ENCODE measurements at regions not wholly inside any gene's neighbourhood (a gene's known extent, or its start where the extent isn't known, plus 50 kb on each side); places are given as distances from the start of the nearest gene placed in this dataset.

DNA sequence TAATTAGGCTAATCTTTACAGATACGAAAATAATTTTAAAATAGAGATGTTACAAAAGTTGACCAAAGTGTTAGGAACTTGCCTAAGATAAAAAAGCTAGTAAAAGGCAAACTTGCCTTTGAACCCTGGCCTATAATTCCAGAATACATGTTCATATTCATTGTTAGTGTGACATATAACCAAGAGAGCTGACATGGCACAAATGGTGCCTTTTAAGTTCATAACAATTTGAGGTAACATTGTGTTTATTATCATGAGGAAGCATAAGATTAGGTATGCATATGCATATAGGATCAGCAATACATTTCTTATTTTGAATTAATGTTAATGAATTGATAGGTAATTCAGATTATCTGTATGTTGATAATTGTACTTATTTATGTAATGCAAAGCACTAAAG, 1537.9 kb upstream of the PRR20A start:
- Mint-ChIP-seq H3K36me3 (ENCODE audit: low read depth, unreplicated experiment) (no peaks in the 10 kb centered on the region), H3K4me3 (ENCODE audit: unreplicated experiment) (no peak overlapping the region), H3K9me3 (ENCODE audit: unreplicated experiment) (no peaks in the 10 kb centered on the region), H3K27ac (ENCODE audit: unreplicated experiment) (no peak overlapping the region), H3K27me3 (ENCODE audit: unreplicated experiment) (no peaks in the 10 kb centered on the region), H3K4me1 (ENCODE audit: unreplicated experiment) (no peaks in the 10 kb centered on the region)
- DNase-seq (ENCODE audit: low spot score): no peak
- TF ChIP-seq, protein P1, sequence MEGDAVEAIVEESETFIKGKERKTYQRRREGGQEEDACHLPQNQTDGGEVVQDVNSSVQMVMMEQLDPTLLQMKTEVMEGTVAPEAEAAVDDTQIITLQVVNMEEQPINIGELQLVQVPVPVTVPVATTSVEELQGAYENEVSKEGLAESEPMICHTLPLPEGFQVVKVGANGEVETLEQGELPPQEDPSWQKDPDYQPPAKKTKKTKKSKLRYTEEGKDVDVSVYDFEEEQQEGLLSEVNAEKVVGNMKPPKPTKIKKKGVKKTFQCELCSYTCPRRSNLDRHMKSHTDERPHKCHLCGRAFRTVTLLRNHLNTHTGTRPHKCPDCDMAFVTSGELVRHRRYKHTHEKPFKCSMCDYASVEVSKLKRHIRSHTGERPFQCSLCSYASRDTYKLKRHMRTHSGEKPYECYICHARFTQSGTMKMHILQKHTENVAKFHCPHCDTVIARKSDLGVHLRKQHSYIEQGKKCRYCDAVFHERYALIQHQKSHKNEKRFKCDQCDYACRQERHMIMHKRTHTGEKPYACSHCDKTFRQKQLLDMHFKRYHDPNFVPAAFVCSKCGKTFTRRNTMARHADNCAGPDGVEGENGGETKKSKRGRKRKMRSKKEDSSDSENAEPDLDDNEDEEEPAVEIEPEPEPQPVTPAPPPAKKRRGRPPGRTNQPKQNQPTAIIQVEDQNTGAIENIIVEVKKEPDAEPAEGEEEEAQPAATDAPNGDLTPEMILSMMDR (IDR thresholded peaks at IDR 0.05; ENCODE audit: unreplicated experiment): no peak

DNA sequence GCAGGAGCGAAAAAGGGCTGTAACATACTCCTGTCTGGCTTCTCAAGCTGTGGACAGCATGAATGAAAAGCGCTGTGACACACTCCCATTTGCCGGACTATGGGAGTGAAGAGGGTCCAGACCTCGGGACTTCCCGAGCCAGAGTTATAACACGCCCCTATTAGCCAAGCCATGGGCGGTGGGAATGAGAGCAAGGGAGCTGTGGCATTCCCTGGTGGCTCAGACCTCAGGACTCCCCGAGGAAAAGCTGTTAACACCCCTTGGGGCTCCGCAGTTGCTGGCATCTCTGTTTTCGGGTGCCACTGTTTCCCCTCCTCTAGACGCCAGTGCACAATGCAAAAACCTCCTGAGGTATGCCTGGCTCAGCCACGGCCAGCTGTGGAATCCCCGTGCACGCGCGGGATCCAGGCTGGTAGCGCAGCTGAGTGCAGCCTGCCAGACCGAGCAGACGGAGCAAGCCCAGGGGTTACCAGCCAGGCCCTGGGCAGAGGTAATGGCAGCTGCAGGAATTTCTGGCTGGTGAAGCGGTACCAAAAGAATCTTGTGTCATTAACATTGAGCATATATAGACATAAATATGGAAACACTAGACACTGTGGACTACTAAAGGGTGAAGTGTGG, 1534.6 kb upstream of the PRR20A start:
- H3K4me3 Mint-ChIP-seq (ENCODE audit: unreplicated experiment): no peak overlapping the region
- TF ChIP-seq, protein P1 (IDR thresholded peaks at IDR 0.05; ENCODE audit: unreplicated experiment): no peak
- no peaks in the 10 kb centered on the region for H3K27me3 Mint-ChIP-seq (ENCODE audit: unreplicated experiment)
- no peak for DNase-seq (ENCODE audit: low spot score)
- H3K36me3 Mint-ChIP-seq (ENCODE audit: low read depth, unreplicated experiment): no peaks in the 10 kb centered on the region
- H3K9me3 Mint-ChIP-seq (ENCODE audit: unreplicated experiment): no peaks in the 10 kb centered on the region
- no peaks in the 10 kb centered on the region for H3K4me1 Mint-ChIP-seq (ENCODE audit: unreplicated experiment)
- no peak overlapping the region for H3K27ac Mint-ChIP-seq (ENCODE audit: unreplicated experiment)

DNA sequence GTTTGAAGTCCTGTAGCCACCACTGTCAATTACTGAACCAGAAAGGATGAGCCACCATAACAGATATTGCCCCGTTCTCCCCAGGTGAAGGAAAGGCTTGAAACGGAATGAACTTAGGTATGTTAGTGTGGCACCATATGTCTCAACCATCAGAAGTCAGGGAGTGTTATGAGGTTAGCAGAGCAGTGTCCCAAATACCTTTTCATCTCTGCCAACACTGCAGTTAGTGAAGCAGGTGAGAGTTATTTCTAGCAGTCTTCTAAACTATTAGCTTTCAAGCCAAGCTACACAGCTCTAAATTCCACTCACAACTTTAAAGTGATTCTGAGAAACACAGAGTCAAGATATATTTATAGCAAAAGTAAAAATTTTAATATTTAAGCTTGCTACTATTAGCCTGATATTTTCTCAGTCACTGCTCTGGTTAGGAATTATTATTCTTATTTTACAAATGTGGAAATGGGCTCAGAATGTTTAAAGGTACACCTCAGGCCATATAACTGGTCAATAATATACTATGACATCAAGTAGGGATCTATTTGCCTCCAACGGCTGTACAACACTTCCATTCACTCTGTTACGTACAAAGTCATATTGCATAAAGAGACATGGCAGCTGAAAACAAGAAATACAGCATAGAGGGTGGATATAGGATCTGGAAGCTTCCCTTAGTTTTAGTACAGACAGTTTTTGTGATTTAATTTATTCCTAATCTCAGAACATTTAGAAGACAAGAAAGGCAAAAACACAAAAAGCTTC, 1527.1 kb upstream of the PRR20A start:
- TF ChIP-seq, protein P1 (IDR thresholded peaks at IDR 0.05; ENCODE audit: unreplicated experiment): no peak
- Mint-ChIP-seq H3K9me3 (ENCODE audit: unreplicated experiment) (no peaks in the 10 kb centered on the region), H3K36me3 (ENCODE audit: low read depth, unreplicated experiment) (no peaks in the 10 kb centered on the region), H3K4me1 (ENCODE audit: unreplicated experiment) (no peaks in the 10 kb centered on the region), H3K27me3 (ENCODE audit: unreplicated experiment) (no peaks in the 10 kb centered on the region), H3K27ac (ENCODE audit: unreplicated experiment) (no peak overlapping the region), H3K4me3 (ENCODE audit: unreplicated experiment) (no peak overlapping the region)
- DNase-seq (ENCODE audit: low spot score): no peak

DNA sequence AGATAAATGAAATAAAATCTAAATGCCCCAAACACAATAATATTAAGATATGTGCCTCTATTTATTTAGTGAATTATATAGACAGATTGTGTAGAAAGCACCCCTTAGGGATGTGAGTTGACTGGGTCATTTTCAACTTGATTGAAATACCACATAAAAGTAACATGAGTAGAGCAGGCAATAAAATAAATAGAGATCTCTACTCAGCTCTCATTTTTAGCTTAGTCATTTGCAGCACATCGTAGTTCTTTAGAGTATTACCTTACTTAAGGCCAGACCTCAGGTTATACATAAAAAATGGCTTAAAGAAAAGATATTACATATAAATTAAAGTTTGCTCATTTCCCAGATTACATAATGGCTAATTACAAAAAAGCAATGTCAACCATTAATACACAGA, 1525.6 kb upstream of the PRR20A start:
- Mint-ChIP-seq H3K9me3 (ENCODE audit: unreplicated experiment) (no peaks in the 10 kb centered on the region), H3K27me3 (ENCODE audit: unreplicated experiment) (no peaks in the 10 kb centered on the region), H3K36me3 (ENCODE audit: low read depth, unreplicated experiment) (no peaks in the 10 kb centered on the region), H3K4me3 (ENCODE audit: unreplicated experiment) (no peak overlapping the region), H3K4me1 (ENCODE audit: unreplicated experiment) (no peaks in the 10 kb centered on the region), H3K27ac (ENCODE audit: unreplicated experiment) (no peak overlapping the region)
- DNase-seq (ENCODE audit: low spot score): no peak
- TF ChIP-seq, protein P1 (IDR thresholded peaks at IDR 0.05; ENCODE audit: unreplicated experiment): no peak

DNA sequence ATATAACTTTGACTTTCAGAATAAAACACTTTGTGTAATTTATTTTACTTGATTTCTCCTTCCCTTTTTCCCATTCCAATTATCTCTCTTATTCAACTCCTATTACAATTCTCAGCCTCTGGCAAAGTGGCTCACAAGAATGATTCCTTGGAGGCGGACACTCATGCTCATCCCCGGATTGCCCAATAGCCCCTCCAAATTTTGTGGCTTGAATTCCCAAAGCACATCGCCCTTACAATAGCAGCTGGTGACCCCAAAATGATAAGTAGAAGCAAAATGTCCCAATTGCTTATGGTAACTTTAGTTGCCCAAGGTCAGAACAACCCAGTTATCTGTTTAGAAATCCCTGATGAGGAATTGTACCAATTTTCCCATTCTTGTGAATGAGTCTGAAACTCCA, 1523.5 kb upstream of the PRR20A start:
- no peaks in the 10 kb centered on the region for H3K9me3 Mint-ChIP-seq (ENCODE audit: unreplicated experiment)
- no peaks in the 10 kb centered on the region for H3K27me3 Mint-ChIP-seq (ENCODE audit: unreplicated experiment)
- no peak overlapping the region for H3K27ac Mint-ChIP-seq (ENCODE audit: unreplicated experiment)
- no peaks in the 10 kb centered on the region for H3K4me1 Mint-ChIP-seq (ENCODE audit: unreplicated experiment)
- DNase-seq (ENCODE audit: low spot score): no peak
- no peak overlapping the region for H3K4me3 Mint-ChIP-seq (ENCODE audit: unreplicated experiment)
- TF ChIP-seq, protein P1 (IDR thresholded peaks at IDR 0.05; ENCODE audit: unreplicated experiment): no peak
- H3K36me3 Mint-ChIP-seq (ENCODE audit: low read depth, unreplicated experiment): no peaks in the 10 kb centered on the region
